Aorta (tissue), 5 donors: ENCODE measurements at regions not wholly inside any gene's neighbourhood (a gene's known extent, or its start where the extent isn't known, plus 50 kb on each side); places are given as distances from the start of the nearest gene placed in this dataset.

Experiments used
- ATAC-seq: fragments of 200-7000 bp; cut with Tn5 transposase; one replicate; pipeline ENCODE4 v1.9.1; 2022; ENCODE audit warnings: moderate library complexity; ENCODE audit not compliant: low FRiP score
- DNase-seq, 2 donors: peaks; one replicate each; pipeline ENCODE4 v3.0.0-alpha.2; 2020
- H3K27ac ChIP-seq, 2 donors: one replicate each; pipeline ENCODE4 v1.5.1; 2013; ENCODE audit warnings: low read length in 2 of 2, mild to moderate bottlenecking in 2 of 2, moderate library complexity in 2 of 2, control low read depth in 1 of 2, inconsistent platforms in 1 of 2, low read depth in 1 of 2
- H3K27me3 ChIP-seq, 2 donors: one replicate each; pipeline ENCODE4 v1.6.1; 2013; ENCODE audit warnings: control low read depth in 1 of 2, low read length in 1 of 2, mild to moderate bottlenecking in 1 of 2, moderate library complexity in 1 of 2; ENCODE audit not compliant: insufficient read depth in 2 of 2, control insufficient read depth in 1 of 2
- H3K36me3 ChIP-seq, 2 donors: one replicate each; pipeline ENCODE4 v1.6.1; 2013; ENCODE audit warnings: control low read depth in 1 of 2, low read length in 1 of 2, mild to moderate bottlenecking in 1 of 2; ENCODE audit not compliant: insufficient read depth in 2 of 2, control insufficient read depth in 1 of 2
- H3K4me1 ChIP-seq, 2 donors: one replicate each; pipeline ENCODE4 v1.6.1; 2013; ENCODE audit warnings: low read length in 2 of 2, control low read depth in 1 of 2, mild to moderate bottlenecking in 1 of 2, moderate library complexity in 1 of 2; ENCODE audit not compliant: insufficient read depth in 2 of 2, control insufficient read depth in 1 of 2
- H3K4me3 ChIP-seq, 2 donors: one replicate each; pipeline ENCODE4 v1.5.1; 2013; ENCODE audit warnings: low read length in 2 of 2, control low read depth in 1 of 2, mild to moderate bottlenecking in 1 of 2
- H3K9me3 ChIP-seq: one replicate; pipeline ENCODE4 v1.6.1; 2013; ENCODE audit warnings: mild to moderate bottlenecking, low read length; ENCODE audit not compliant: control insufficient read depth
- WGBS, 2 donors: extraction: QIAGEN DNeasy Blood & Tissue Kit; methylation state at CpG; one replicate each; pipeline ENCODE4 v1.1.7; 2013; 5-methylcytosine and 5-hydroxymethylcytosine counted together
- intact Hi-C, 2 donors: fragments of 100-400 bp; cut with DNase I; formaldehyde crosslinking; loops; one replicate each; pipeline versions ENCODE4 v1.14.2 to v1.15.0; 2022
- donor health status: healthy with polysubstance abuse.
- donor health status: Bipolar disorder and iron deficiency.
- donor health status: DM: no; HTN: no; CAD: no.
- donor health status: DM: no; HTN: no; CAD: no.
- donor health status: DM: yes; HTN: yes; CAD: no.

DNA sequence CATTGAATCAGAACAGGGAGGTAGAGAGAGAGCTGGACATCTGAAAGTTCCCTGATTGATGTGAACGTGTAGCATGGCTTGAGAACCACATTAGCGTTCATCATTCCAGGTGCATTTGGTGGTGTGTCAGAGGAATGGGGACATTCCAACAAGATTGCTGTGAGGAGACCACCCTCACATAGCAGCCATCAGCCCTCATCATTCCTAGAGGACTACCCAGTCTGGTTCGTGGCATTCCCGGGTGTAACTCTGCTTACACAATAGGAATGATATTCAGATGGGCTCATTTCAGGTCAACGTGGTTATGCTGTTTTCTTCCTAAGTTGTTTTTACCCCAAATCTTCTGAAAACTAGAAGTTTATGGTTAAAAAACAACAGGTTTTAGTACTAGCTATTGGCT lies 62.2 kb upstream of the KLHL31 start:
- H3K36me3 ChIP-seq, result no peaks in the 10 kb centered on the region
- intact Hi-C loops, result loop anchor here (2.0 to 10.0 kb wide), 4 partner anchors 229 to 235 kb away; no protein-coding TSS in a partner anchor
- H3K27ac ChIP-seq, result no peak overlapping the region
- H3K9me3 ChIP-seq, result no peaks in the 10 kb centered on the region
- no peak for ATAC-seq
- H3K27me3 ChIP-seq, result no peaks in the 10 kb centered on the region
- DNase-seq, result no peak
- no peak overlapping the region for H3K4me3 ChIP-seq
- WGBS, 2 donors, result 79 to 80% methylated on average over 5 of the region's 5 CpGs
- no peaks in the 10 kb centered on the region for H3K4me1 ChIP-seq

DNA sequence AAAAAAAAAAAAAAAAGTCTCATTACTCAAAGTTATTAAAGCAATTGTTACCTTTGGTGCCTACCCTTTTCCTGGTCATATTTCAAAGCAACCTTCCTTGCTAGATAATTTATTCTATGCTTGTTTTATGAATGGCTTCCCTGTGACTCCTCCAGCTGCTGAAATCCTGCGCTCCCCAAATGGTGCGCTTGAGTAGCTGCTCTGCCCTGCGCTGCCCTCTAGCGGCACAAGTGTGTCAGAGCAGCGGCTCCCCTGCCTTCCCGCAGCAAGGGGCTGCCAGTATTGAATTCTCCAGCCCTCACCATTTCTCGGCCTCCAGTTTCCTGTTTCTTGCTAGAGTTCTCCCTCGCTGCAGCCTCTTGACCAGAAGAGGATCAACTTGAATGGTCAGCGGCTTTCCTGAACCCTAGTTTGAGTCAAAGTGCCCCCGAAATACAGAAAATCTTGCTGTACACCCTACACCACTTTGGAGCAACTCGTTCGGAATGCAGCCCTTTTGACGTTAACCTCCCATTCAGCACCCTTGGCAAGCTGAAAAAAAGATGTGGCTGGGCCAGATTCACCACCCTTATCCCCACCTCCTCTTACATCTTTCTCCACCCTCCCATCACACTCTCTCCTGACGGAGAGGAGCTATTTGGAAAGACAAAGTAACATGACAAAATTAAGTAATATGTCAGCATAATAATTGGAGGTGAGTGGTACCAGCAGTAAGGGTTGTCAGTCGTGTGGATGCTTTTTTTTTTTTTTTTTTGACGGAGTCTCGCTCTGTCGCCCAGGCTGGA lies 60.4 kb upstream of the KLHL31 start:
- Histone ChIP-seq H3K4me3 (no peak overlapping the region), H3K27me3 (no peaks in the 10 kb centered on the region), H3K27ac (no peak overlapping the region), H3K9me3 (no peaks in the 10 kb centered on the region), H3K36me3 (no peaks in the 10 kb centered on the region), H3K4me1 (no peaks in the 10 kb centered on the region)
- ATAC-seq (peak; percentile 94), DNase-seq (peak; percentile 80 to 92)
- intact Hi-C loops, result loop anchor here (2.0 to 10.0 kb wide), 3 partner anchors 231 kb away; no protein-coding TSS in a partner anchor
- 42 to 43% methylated on average over 18 of the region's 18 CpGs for WGBS, 2 donors

- H3K4me1 ChIP-seq, result no peaks in the 10 kb centered on the region
- no peak for DNase-seq
- H3K27me3 ChIP-seq, result no peaks in the 10 kb centered on the region
- WGBS, 2 donors, result 79 to 92% methylated on average over 1 of the region's 1 CpG
- H3K9me3 ChIP-seq, result no peaks in the 10 kb centered on the region
- H3K4me3 ChIP-seq, result no peak overlapping the region
- intact Hi-C loops, result loop anchor here (5.0 to 10.0 kb wide), 2 partner anchors 222 to 230 kb away; no protein-coding TSS in a partner anchor
- no peaks in the 10 kb centered on the region for H3K36me3 ChIP-seq
- no peak overlapping the region for H3K27ac ChIP-seq
- ATAC-seq, result no peak
Observed at GRCh38 chr6:53724501-53724900, 58.9 kb upstream of the KLHL31 start.

- Histone ChIP-seq H3K27me3 (no peaks in the 10 kb centered on the region), H3K27ac (no peak overlapping the region), H3K4me3 (no peak overlapping the region), H3K4me1 (no peaks in the 10 kb centered on the region), H3K36me3 (no peaks in the 10 kb centered on the region), H3K9me3 (no peaks in the 10 kb centered on the region)
- intact Hi-C loops, result loop anchor here (5.0 to 10.0 kb wide), 2 partner anchors 221 to 229 kb away; no protein-coding TSS in a partner anchor
- 94% methylated on average over 1 of the region's 1 CpG for WGBS, 2 donors
- no peak for ATAC-seq
- DNase-seq, result no peak
Observed at GRCh38 chr6:53723331-53723730, 57.8 kb upstream of the KLHL31 start.

DNA sequence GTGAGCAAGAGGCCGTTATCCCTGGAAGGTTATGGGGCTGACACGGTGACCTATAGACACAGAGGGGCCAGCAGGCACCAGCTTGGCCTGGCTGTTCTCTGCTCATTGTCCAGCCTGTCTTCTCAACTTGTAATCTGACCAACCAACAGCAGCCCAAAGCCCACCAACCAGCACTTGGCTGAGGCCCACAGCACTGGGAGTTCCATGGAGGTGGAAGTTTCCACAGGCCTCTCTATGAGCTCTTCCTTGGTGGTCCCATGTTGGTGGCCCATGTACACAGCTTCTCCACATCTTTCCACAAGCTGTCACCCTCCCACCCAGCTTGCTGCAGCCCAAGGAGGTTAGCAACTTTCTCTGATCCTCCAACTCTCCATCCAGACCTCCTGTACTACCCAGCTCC lies 56.2 kb upstream of the KLHL31 start:
- Histone ChIP-seq H3K4me3 (no peak overlapping the region), H3K4me1 (no peaks in the 10 kb centered on the region), H3K27me3 (peaks cover 0 to 1% of the 10 kb centered on the region in 2 donors), H3K9me3 (no peaks in the 10 kb centered on the region), H3K36me3 (no peaks in the 10 kb centered on the region), H3K27ac (no peak overlapping the region)
- ATAC-seq (no peak), DNase-seq (no peak)
- intact Hi-C loops, result loop anchor here (5.0 to 10.0 kb wide), 2 partner anchors 219 to 227 kb away; no protein-coding TSS in a partner anchor
- 94% methylated on average over 2 of the region's 2 CpGs for WGBS, 2 donors

GRCh38 chr6:53718597-53719460 lies 53.3 kb upstream of the KLHL31 start:
- Histone ChIP-seq H3K4me1 (no peaks in the 10 kb centered on the region), H3K4me3 (no peak overlapping the region), H3K27ac (no peak overlapping the region), H3K27me3 (peaks cover 0 to 1% of the 10 kb centered on the region in 2 donors), H3K36me3 (no peaks in the 10 kb centered on the region), H3K9me3 (no peaks in the 10 kb centered on the region)
- ATAC-seq (peak; percentile 82), DNase-seq (no peak)
- intact Hi-C loops, result no loop called here
- WGBS, 2 donors, result 44 to 47% methylated on average over 9 of the region's 9 CpGs

DNA sequence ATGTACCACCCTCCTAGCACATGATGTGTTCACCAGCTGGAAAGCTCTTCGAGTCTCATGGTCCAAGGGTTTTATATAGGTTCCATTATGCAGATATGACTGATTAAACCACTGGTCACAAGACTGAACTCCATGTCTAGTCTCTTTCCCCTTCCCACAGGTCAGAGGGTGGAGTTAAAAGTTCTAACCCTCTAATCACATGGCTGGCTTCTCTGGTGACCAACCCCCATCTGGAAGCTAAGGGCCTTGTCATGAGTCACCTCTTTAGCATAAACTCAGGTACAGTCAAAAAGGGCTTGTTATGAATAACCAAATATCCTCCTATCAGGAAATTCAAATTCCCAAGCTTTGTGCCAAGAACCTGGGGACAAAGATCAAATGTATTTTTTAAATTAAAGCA lies 52.0 kb upstream of the KLHL31 start:
- H3K4me1 ChIP-seq, result no peaks in the 10 kb centered on the region
- no peak overlapping the region for H3K4me3 ChIP-seq
- 81 to 88% methylated on average over 1 of the region's 1 CpG for WGBS, 2 donors
- no peak for DNase-seq
- peaks cover 0 to 1% of the 10 kb centered on the region in 2 donors for H3K27me3 ChIP-seq
- no peaks in the 10 kb centered on the region for H3K9me3 ChIP-seq
- ATAC-seq, result no peak
- H3K36me3 ChIP-seq, result no peaks in the 10 kb centered on the region
- intact Hi-C loops, result no loop called here
- H3K27ac ChIP-seq, result no peak overlapping the region

DNA sequence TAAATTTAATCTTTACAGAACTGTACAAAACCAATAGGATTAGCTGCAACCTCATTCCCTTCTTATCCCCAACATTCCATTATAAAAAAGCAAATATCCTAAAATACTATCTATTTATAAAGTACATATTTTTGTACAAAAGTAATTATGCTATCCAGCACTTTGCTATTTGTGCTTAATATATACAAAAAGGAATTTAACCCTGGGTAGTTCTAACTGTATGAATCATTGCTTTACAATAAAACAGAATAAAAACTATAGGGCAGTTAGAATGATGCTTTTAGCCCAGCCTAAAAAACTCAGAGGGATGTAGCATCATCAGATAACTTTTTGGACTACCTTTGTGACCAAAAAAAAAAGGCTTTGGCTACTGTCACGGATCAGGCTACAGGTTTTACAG lies 49.9 kb upstream of the KLHL31 start:
- DNase-seq (no peak), ATAC-seq (no peak)
- Histone ChIP-seq H3K27ac (no peak overlapping the region), H3K4me3 (no peak overlapping the region), H3K27me3 (peaks cover 0 to 1% of the 10 kb centered on the region in 2 donors), H3K9me3 (no peaks in the 10 kb centered on the region), H3K4me1 (no peaks in the 10 kb centered on the region), H3K36me3 (no peaks in the 10 kb centered on the region)
- intact Hi-C loops, result no loop called here
- WGBS, 2 donors, result 48 to 52% methylated on average over 1 of the region's 1 CpG
